Caco-2 (cell line): ENCODE measurements at regions not wholly inside any gene's neighbourhood (a gene's known extent, or its start where the extent isn't known, plus 50 kb on each side); places are given as distances from the start of the nearest gene placed in this dataset.

Source experiments
- BruUV-seq: library from RNA; stranded (reverse); fragments of 400-500 nt; replicated peaks from 2 replicates; lab custom pipeline; 2021; lab: Mats Ljungman, UMichigan
- CTCF ChIA-PET: fragments of 300-600 bp; sonication (Branson Sonifier 250); formaldehyde crosslinking; loops from one replicate; lab custom pipeline; 2022; ENCODE audit warnings: antibody characterized with exemption; lab: Charles Lee
- POLR2A ChIA-PET: fragments of 300-600 bp; sonication (Branson Sonifier 250); formaldehyde crosslinking; loops from one replicate; lab custom pipeline; 2022; ENCODE audit warnings: antibody characterized with exemption; lab: Charles Lee
- DNase-seq, 2 experiments: peaks; one replicate each; pipeline versions ENCODE4 v3.0.0 to v3.0.0-alpha.2; 2020 to 2022
- H3K27me3 ChIP-seq: replicated peaks from 2 replicates; pipeline ENCODE4 v1.6.0; 2011; ENCODE audit warnings: low read length; ENCODE audit not compliant: control insufficient read depth, insufficient read depth
- H3K36me3 ChIP-seq: 2 replicates; pipeline ENCODE4 v1.5.1; 2011; ENCODE audit warnings: low read length; ENCODE audit not compliant: control insufficient read depth, insufficient read depth
- H3K4me1 ChIP-seq: fragments of 250-450 bp; sonication (Bioruptor Pico); 2 replicates; pipeline ENCODE4 v1.5.1; 2020; ENCODE audit warnings: mild to moderate bottlenecking
- H3K4me3 ChIP-seq: 2 replicates; pipeline ENCODE4 v1.5.1; 2011; ENCODE audit warnings: low read depth, mild to moderate bottlenecking, control low read depth, low read length
- H3K9me3 ChIP-seq: fragments of 250-450 bp; sonication (Bioruptor Pico); 2 replicates; pipeline ENCODE4 v1.5.1; 2020; ENCODE audit warnings: mild to moderate bottlenecking, moderate library complexity
- H3K27ac Mint-ChIP-seq: one replicate; pipeline ENCODE4 v1.8.0; 2022; ENCODE audit warnings: mixed read lengths; ENCODE audit not compliant: unreplicated experiment
- H3K27me3 Mint-ChIP-seq: one replicate; pipeline ENCODE4 v1.8.0; 2022; ENCODE audit warnings: mixed read lengths; ENCODE audit not compliant: insufficient read depth, unreplicated experiment
- H3K36me3 Mint-ChIP-seq: one replicate; pipeline ENCODE4 v1.8.0; 2022; ENCODE audit warnings: mild to moderate bottlenecking, mixed read lengths; ENCODE audit not compliant: insufficient read depth, unreplicated experiment
- H3K4me1 Mint-ChIP-seq: one replicate; pipeline ENCODE4 v1.8.0; 2022; ENCODE audit warnings: low read depth, mixed read lengths; ENCODE audit not compliant: unreplicated experiment
- H3K4me3 Mint-ChIP-seq: one replicate; pipeline ENCODE4 v1.8.0; 2022; ENCODE audit warnings: mild to moderate bottlenecking, moderate library complexity, mixed read lengths; ENCODE audit not compliant: unreplicated experiment
- H3K9me3 Mint-ChIP-seq: one replicate; pipeline ENCODE4 v1.8.0; 2022; ENCODE audit warnings: mixed read lengths; ENCODE audit not compliant: unreplicated experiment
- CTCF ChIP-seq, 2 experiments: fragments of 200-600 bp in 1 of 2; IDR thresholded peaks; 1 replicate in 1 of 2; 2 replicates in 1 of 2; pipeline versions ENCODE4 v1.5.1 to v1.8.0; 2011 to 2022; ENCODE audit warnings: antibody characterized with exemption in 1 of 2, control low read depth in 1 of 2, inconsistent platforms in 1 of 2, low read depth in 1 of 2, low read length in 1 of 2, mild to moderate bottlenecking in 1 of 2, moderate library complexity in 1 of 2; ENCODE audit not compliant: insufficient read depth in 1 of 2, severe bottlenecking in 1 of 2, unreplicated experiment in 1 of 2
- intact Hi-C: fragments of 100-400 bp; cut with micrococcal nuclease; formaldehyde crosslinking; loops from one replicate; pipeline ENCODE4 v1.10.0; 2022; ENCODE audit not compliant: unreplicated experiment

- no TSS peak for BruUV-seq
- no peak overlapping the region for H3K4me3 ChIP-seq
- Mint-ChIP-seq H3K36me3 (peaks cover 2% of the 10 kb centered on the region), H3K4me3 (no peak overlapping the region), H3K4me1 (peaks cover 9% of the 10 kb centered on the region), H3K9me3 (peaks cover 4% of the 10 kb centered on the region), H3K27ac (no peak overlapping the region), H3K27me3 (no peaks in the 10 kb centered on the region)
- no peaks in the 10 kb centered on the region for H3K36me3 ChIP-seq
- peak in 1 of 2 experiments; percentile 3 for DNase-seq
- ChIA-PET CTCF (no interaction called here), POLR2A (interaction anchor here (1.0 kb wide), 1 partner anchor 9 kb away, joined by 8 read pairs; no protein-coding TSS in a partner anchor)
- no peaks in the 10 kb centered on the region for H3K9me3 ChIP-seq
- intact Hi-C loops: no loop called here
- no peaks in the 10 kb centered on the region for H3K27me3 ChIP-seq
- H3K4me1 ChIP-seq: peaks cover 14% of the 10 kb centered on the region
- no peak for TF ChIP-seq CTCF (IDR thresholded peaks at IDR 0.05; ENCODE audit: insufficient read depth in 1 of 2, low read depth in 1 of 2, low read length in 1 of 2, severe bottlenecking in 1 of 2, unreplicated experiment in 1 of 2)
These were observed 132.7 kb upstream of the PARP11 start for GRCh38 chr12:4005851-4006430.

GRCh38 chr12:4003576-4003975 lies 130.4 kb upstream of the PARP11 start:
- no peaks in the 10 kb centered on the region for H3K36me3 ChIP-seq
- H3K9me3 Mint-ChIP-seq: peaks cover 13% of the 10 kb centered on the region
- POLR2A ChIA-PET: interaction anchor here (0.7 to 1.1 kb wide), 2 partner anchors 8 to 28 kb away, joined by 3 read pairs; no protein-coding TSS in a partner anchor
- no peak for TF ChIP-seq CTCF (IDR thresholded peaks at IDR 0.05; ENCODE audit: insufficient read depth in 1 of 2, low read depth in 1 of 2, low read length in 1 of 2, severe bottlenecking in 1 of 2, unreplicated experiment in 1 of 2)
- no peak for DNase-seq
- no peaks in the 10 kb centered on the region for H3K27me3 Mint-ChIP-seq
- H3K4me1 ChIP-seq: peaks cover 19% of the 10 kb centered on the region
- CTCF ChIA-PET: no interaction called here
- BruUV-seq: no TSS peak
- H3K9me3 ChIP-seq: no peaks in the 10 kb centered on the region
- peaks cover 12% of the 10 kb centered on the region for H3K36me3 Mint-ChIP-seq
- no peak overlapping the region for H3K4me3 ChIP-seq
- no peak overlapping the region for H3K4me3 Mint-ChIP-seq
- H3K27ac Mint-ChIP-seq: no peak overlapping the region
- intact Hi-C loops: no loop called here
- H3K27me3 ChIP-seq: no peaks in the 10 kb centered on the region
- H3K4me1 Mint-ChIP-seq: peaks cover 24% of the 10 kb centered on the region

- Histone ChIP-seq H3K36me3 (no peaks in the 10 kb centered on the region), H3K4me3 (no peak overlapping the region), H3K9me3 (no peaks in the 10 kb centered on the region), H3K27me3 (no peaks in the 10 kb centered on the region), H3K4me1 (peaks cover 25% of the 10 kb centered on the region)
- Mint-ChIP-seq H3K4me1 (peaks cover 31% of the 10 kb centered on the region), H3K4me3 (no peak overlapping the region), H3K9me3 (peaks cover 13% of the 10 kb centered on the region), H3K27me3 (no peaks in the 10 kb centered on the region), H3K36me3 (peaks cover 12% of the 10 kb centered on the region), H3K27ac (no peak overlapping the region)
- intact Hi-C loops: no loop called here
- no peak for DNase-seq
- TF ChIP-seq CTCF (IDR thresholded peaks at IDR 0.05; ENCODE audit: insufficient read depth in 1 of 2, low read depth in 1 of 2, low read length in 1 of 2, severe bottlenecking in 1 of 2, unreplicated experiment in 1 of 2): no peak
- no TSS peak for BruUV-seq
- CTCF ChIA-PET: interaction anchor here (0.6 to 0.9 kb wide), 2 partner anchors 36 to 105 kb away, joined by 3 to 5 read pairs; no protein-coding TSS in a partner anchor
- POLR2A ChIA-PET: interaction anchor here (0.5 to 1.1 kb wide), 2 partner anchors 9 to 29 kb away, joined by 3 read pairs; no protein-coding TSS in a partner anchor
These were observed 129.4 kb upstream of the PARP11 start for GRCh38 chr12:4002601-4003000.
